ENCODE measurements at regions not wholly inside any gene's neighbourhood (a gene's known extent, or its start where the extent isn't known, plus 50 kb on each side); places are given as distances from the start of the nearest gene placed in this dataset.
"Not testable (repeated sequence)": the region's sequence is repeated elsewhere in the genome, so short reads cannot be mapped to it uniquely, and the experiment has no call there.

DNA sequence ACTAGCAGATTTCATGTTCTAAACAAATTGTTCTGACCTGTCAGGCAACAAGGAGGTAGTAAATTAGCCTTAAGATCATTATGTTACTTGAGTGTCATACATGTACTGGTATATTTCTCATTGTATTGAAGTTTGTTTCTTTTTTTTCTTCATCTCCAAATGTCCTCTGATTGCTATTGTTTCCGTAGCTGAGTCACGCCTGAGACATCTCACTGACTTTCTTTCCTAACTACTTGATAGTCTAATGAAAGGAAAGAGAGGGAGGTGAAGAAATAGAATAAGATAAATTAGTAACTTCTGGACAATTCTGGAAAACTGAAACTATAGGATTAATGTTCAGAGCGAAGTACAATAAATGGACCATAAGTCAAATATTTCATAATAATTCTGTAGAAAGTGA, 1049.9 kb downstream of the TSN start:
- no peak for DNase-seq (ENCODE audit: low read depth)

GRCh38 chr2:122808286-122808969, 1053.0 kb downstream of the TSN start:
- DNase-seq (ENCODE audit: low read depth), result no peak

- DNase-seq (ENCODE audit: low read depth), result not testable (repeated sequence)
Observed at GRCh38 chr2:122812214-122812613, 1056.8 kb downstream of the TSN start.

GRCh38 chr2:122815120-122815519, 1059.7 kb downstream of the TSN start:
- DNase-seq (ENCODE audit: low read depth), result no peak

DNA sequence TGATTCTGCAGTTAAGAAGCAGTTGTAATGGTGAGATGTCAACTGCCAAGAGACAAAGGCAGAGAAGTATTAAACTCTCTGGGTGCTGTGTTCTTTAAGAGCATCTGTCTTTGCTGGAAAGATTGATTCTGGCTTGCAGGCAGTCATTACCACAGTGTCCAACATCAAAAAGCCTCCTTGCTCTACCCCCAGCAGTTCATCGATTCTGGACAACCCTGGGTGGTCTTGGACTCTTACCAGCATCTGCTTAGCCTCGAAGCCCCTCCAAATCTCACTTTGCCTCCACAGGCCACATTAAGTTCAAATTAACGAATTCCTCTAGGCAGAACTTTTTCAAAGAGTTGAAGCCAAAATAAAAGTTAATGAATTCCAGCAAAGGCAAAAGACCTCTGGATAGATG, 1061.4 kb downstream of the TSN start:
- no peak for DNase-seq (ENCODE audit: low read depth)

DNA sequence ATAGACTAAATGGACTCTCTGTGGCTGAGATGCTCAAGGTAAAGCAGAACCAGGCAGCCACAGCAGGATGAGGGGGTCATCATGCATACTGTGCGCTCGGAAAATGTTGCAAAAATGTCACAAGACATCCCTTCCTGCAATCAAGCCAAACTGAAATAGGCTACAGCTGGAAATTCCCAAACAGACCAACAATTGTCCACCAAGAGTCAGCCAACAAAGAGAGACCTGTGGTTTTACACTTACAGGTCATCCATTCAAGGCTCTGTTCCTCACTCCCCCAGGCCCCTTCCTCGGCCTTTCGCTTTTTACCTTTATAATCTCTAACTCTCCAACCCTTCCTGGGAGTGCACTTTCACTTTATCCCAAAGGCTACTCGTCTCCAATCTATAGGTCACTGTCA, 1066.9 kb downstream of the TSN start:
- no peak for DNase-seq (ENCODE audit: low read depth)

DNA sequence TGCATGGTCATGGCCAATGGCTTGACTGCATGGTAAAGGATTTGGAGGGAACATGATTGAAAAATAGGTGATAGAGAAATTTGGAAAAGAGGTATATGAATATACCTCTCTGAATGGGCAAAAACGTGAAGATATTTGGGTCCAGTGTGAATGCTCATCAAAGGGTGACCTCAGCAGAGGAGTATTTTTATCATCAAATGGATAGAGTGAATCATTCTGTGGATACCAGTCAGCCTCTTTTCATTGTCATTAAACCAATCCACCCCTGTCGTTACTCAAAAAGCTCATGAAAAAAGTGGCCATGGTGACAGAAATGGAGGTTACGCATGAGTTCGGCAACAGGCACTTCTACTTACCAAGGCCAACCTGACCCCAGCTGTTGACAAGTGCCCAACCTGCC, 1074.7 kb downstream of the TSN start:
- no peak for DNase-seq (ENCODE audit: low read depth)

DNA sequence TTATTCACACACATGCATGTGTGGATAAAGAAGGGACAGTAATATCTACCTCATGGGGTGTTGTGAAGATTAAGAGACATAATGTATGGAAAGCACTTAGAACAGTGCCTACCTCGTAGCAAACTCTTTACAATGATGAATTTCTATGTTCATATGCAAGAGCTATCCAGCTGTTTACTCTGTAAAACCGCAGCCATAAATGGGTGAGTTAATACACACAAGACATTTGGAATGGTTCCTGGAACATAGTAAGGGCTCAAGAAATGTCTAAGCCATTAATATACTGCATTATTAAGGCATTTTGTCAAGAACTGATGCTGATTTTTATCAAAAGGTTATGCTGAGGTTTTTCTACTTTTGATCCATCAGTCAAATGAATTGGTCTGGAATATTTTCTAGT, 1076.2 kb downstream of the TSN start:
- DNase-seq (ENCODE audit: low read depth), result no peak

- no peak for DNase-seq (ENCODE audit: low read depth)
Observed at GRCh38 chr2:122843503-122843902, 1088.1 kb downstream of the TSN start.

GRCh38 chr2:122851161-122851560, 1095.7 kb downstream of the TSN start:
- no peak for DNase-seq (ENCODE audit: low read depth)

DNA sequence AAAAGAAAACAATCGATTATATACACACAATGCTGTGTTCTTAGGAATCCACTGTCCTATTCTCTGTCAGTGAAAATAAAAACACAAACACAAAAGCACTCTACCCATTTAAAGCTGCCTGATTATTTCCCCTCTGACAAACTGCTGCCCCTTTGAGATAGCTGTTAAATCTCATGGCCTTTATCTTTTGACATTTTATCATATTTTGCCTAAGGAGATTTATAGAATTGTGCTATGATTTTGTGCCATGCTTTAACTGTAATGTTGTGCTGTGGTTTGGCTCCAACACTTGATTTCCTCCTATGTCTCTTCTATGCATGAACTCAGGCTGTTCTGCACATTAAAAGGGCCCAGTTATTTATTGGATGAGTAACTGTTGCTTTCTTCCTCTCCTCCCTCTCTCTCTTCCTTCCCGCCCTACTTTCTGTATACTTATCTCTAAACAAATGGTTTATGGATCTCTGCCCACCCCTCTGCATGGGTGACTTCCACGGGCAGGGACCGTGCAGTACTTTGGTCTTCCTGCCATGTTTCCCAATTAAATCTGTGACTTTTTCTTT, 1096.6 kb downstream of the TSN start:
- no peak for DNase-seq (ENCODE audit: low read depth)

DNA sequence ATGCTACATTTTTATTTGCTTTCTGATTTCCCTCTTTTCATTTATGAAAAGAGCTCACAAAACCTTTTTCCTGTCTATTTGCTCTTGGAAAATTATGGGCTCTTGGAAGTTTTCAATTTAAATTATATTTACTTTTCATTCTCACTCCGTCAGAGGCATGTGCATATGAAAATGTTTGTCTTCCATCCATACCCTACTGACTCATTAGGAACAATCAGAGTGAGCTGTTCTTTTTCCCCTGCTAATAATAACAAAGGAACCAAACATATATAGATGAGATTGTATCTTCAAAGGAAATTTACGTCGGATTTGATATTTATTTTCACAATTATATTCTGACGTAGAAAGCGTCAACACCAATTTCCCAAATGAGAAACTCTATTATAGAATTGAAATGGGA, 1101.2 kb downstream of the TSN start:
- no peak for DNase-seq (ENCODE audit: low read depth)

- no peak for DNase-seq (ENCODE audit: low read depth)
Observed at GRCh38 chr2:122858075-122858702, 1102.7 kb downstream of the TSN start.

DNA sequence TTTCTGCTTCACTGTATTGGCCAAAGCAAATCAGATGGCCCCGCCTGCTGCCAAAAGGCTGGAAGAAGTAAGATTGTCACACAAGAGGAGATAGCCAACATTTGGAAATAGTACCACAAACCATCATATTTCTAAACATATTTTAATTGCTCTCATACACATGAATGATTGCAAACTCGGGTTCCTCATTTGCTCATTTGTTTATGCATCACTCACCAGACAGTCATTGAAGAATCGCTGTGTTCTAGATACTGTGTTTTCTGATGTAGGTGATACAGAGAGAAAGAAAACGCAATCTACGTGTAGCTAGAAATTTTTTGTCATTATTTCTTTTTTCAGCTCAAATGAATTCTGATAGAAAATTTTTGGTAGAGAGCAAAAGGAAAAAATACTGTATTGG, 1103.4 kb downstream of the TSN start:
- no peak for DNase-seq (ENCODE audit: low read depth)

DNA sequence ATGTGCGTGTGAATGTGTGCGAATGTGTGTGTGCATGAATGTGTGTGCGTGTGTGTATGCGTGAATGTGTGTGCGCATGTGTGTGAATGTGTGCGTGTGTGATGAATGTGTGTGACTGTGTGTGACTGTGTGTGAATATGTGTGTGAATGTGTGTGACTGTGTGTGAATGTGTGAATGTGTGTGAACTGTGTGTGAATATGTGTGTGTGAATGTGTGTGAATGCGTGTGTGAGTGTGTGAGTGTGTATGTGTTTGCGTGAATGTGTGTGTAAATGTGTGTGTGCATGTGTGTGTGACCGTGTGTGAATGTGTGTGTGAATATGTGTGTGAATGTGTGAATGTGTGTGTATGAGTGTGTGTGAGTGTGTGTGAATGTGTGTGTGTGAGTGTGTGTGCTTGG, 1103.8 kb downstream of the TSN start:
- no peak for DNase-seq (ENCODE audit: low read depth)

DNA sequence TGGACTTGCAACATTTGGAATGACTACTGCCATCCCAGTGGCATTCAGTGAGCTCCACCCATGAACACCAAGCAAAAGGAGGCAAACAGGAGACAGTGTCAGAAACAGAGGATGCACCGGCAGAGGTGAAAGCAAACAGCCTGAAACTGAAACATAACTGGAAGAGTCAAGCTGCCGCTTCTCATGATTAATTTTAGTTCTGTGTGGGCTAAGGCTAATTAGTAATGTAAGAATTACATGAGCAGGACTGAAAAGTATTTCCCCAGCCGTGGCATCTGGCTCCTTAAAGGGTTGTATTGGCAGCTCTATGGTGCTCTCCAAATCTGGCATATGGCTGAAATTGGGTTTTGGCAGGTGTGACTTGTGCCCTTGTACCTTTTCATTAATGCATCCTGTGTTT, 1108.1 kb downstream of the TSN start:
- no peak for DNase-seq (ENCODE audit: low read depth)

DNA sequence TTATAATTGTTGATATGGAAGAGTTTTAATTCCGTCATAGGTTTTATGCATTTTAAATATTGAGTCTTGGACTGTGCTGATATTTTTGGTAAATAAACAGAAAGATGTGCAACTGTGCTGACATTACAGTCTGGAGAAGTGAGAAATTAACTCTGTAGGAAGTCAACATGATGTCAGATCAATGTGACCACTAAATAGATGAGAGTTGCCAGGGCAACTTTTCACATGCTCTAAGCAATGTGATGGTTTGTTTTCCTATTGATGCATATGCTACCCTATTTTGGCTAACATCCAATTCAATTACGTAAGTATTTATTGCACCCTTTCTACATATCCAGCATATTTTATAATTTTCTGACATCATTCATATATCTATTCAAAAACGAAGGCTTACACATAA, 1109.3 kb downstream of the TSN start:
- DNase-seq (ENCODE audit: low read depth), result no peak

GRCh38 chr2:122866095-122866494, 1110.6 kb downstream of the TSN start:
- DNase-seq (ENCODE audit: low read depth), result no peak

GRCh38 chr2:122867941-122868340, 1112.5 kb downstream of the TSN start:
- DNase-seq (ENCODE audit: low read depth), result no peak

GRCh38 chr2:122868646-122869275, 1113.3 kb downstream of the TSN start:
- no peak for DNase-seq (ENCODE audit: low read depth)

DNA sequence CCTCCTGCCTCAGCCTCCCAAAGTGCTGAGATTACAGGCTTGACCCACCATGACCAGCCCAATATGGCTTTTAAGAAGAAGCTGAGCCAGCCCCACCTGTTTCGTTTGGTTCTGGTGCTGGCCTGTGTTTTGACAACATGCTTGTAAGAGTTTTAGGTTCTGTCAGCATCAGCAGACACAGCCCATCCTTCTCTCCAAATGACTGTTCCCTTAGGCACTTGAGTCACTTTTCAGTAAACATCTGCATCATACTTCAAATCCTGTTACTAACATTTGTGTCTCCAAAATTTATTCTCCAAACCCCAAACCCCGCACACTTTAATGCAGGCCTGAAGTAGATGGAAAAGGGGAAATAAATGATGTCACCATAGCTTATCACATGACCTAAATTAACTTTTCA, 1118.5 kb downstream of the TSN start:
- no peak for DNase-seq (ENCODE audit: low read depth)

DNA sequence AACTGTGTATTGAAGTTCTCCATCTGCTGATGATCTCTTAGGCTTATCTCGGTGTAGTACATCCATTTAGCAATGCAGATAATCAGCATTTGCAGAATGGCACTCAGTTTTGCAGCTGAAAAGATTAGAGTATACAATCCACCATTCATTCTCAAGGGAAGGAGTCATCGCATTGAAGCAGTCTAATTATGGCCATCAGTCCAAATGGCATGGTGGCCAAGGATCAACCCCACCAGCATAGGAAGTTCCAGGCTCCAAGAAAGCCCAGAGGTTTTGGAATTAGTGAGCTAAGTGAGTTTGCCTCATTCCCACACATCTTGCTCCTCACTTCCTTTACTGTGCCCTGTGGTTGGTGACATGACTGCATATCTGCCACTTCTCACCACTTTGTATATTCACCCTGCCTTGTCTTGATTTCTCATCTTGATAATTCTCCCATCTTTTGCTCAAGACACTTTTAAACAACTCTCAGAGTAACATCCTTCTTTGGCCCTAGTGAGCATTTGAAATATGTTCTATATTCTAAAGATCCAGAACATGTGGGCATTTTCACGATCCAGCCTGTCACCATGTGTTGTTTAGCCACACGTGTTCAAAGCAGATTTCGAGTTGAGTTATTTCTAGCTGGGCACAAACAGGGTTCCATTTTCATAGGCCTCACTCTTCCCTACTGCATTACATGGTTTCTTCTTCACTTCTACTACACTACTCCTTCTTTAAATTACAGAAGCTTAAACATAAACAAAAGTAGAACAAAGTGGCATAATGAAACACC, 1119.8 kb downstream of the TSN start:
- DNase-seq (ENCODE audit: low read depth), result no peak

GRCh38 chr2:122883849-122884248, 1128.4 kb downstream of the TSN start:
- DNase-seq (ENCODE audit: low read depth), result no peak

Data from stimulated activated CD8-positive, alpha-beta memory T cell treated with anti-CD3 and anti-CD28 coated beads, Interleukin-4, amount 100 ng/mL, for 24 hours (primary cell).